ENCODE measurements at regions not wholly inside any gene's neighbourhood (a gene's known extent, or its start where the extent isn't known, plus 50 kb on each side); places are given as distances from the start of the nearest gene placed in this dataset.

DNA sequence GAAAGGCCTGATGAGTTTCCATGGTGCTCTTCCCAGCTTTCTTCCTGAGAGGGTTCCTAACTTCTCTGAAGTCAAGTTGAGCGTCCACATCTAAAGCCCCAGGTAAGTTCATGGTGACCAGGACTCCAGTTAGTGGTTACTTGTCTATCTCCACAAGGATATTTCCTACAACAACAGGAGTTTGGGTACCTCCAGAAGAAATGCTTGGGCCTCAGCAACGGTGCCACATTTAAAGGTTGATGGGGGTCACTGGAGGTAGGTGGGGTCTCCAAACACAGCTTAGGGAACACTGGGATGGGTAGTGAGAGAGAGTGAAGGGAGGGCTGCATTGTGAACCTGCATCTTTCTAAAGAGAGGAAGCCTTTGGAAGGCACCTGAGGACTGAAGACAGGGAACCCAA is 123.4 kb downstream of the BOD1 start:
- TF ChIP-seq EZH2phosphoT487 (IDR thresholded peaks at IDR 0.05; ENCODE audit: low read depth, severe bottlenecking, unreplicated experiment), result no peak
- TF ChIP-seq CTCF (IDR thresholded peaks at IDR 0.05; ENCODE audit: poor library complexity), result no peak

Measured in hepatocyte (in vitro differentiated cells).